HG02840 (cell line): ENCODE measurements at regions not wholly inside any gene's neighbourhood (a gene's known extent, or its start where the extent isn't known, plus 50 kb on each side); places are given as distances from the start of the nearest gene placed in this dataset.

Experiments
- ATAC-seq: cut with Tn5 transposase; IDR thresholded peaks from one replicate; pipeline ENCODE4 v1.9.1; 2021; ENCODE audit warnings: mild to moderate bottlenecking, moderate library complexity, moderate number of reproducible peaks; ENCODE audit not compliant: unreplicated experiment, low FRiP score

DNA sequence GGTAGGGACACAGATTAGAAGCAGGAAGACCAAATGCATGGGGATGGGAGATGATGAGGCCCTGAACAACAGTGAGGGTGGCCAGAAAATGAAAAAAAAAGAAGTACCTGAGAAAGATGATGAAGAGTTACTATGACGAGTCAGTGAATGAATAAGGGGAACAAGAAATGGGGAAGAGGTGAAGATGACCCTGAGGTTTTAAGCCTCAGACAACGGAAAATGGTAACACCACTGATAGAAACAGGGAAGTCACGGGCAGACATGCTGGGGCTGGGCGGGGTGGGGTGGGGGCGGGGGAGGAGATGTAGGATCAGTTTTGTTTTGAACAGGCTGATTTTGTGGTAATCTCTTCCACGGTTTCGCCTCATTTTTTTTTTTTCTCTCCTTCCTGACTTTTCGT lies 205.1 kb upstream of the CADM1 start:
- ATAC-seq: no peak

DNA sequence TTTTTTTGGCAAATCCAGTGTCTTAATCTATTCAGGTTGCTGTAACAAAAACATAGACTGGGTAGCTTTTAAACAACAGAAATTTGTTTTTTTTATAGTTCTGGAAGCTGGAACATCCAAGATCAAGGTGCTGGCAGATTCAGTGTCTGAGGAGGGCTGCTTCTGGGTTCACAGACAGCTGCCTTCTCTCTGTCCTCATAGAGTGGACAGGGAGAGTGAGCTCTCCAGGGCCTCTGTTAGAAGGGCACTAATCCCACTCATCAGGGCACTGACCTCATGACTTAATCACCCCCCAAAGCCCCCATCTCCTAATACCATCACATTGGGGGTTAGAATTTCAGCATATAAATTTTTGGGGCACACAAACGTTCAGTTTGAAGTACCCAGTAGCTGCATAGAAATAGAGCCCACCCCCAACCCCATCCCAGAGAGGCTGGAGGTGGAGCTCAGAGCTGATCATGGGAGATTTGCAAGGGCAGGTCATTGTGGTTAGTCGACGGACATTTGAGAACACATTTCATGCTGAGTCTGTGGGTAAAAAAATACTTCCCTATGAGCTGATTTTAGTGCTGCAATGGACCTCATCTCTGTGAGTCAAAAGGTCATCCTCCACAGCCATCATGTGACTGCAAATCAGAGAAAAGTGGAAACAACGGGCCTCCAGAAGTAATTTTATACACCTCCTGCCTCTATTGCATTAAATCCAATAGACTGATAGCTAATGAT lies 203.1 kb upstream of the CADM1 start:
- ATAC-seq: no peak

DNA sequence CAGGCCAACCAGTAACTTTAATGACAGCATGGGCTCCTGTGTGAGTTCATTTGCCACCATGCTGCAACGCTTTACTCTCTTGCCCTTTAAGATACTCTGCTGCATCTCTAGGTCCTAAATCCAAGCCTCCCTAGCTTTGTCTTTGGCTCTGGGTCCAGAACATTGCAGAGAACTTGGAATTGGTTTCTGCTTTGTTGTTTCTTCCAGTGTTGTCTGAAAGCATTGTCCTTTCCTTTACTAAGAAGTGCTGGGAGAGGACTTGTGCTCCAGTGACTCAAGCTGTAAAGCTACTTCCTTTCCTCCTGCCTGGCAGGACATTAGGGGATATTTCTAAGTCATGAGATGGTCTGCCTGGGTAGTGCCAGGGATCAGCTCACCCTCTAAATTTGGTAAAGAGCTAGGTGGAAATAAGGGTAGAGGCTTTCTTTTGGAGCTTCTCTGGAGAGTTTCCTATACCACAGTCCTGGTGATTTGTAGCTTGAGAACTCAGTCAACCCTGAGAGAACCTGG lies 202.5 kb upstream of the CADM1 start:
- no peak for ATAC-seq

DNA sequence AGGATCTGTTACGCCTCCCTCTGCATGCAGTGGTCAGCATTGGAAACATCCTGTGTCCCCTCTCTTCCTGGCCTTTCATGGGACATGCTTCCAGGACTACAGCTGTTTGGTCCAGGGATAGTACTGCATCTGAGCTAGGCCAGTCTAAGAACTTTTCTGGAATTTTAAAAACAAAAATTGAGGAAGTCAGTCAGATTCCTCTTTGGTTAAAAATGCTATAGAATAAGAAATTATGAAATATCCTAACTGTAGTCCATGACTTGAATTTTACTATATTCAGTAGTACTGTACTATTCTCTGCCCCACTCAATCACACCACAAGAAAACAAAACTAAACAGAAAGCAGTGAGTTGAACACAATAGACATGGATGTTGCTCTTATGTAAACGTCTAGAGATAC lies 201.0 kb upstream of the CADM1 start:
- no peak for ATAC-seq

DNA sequence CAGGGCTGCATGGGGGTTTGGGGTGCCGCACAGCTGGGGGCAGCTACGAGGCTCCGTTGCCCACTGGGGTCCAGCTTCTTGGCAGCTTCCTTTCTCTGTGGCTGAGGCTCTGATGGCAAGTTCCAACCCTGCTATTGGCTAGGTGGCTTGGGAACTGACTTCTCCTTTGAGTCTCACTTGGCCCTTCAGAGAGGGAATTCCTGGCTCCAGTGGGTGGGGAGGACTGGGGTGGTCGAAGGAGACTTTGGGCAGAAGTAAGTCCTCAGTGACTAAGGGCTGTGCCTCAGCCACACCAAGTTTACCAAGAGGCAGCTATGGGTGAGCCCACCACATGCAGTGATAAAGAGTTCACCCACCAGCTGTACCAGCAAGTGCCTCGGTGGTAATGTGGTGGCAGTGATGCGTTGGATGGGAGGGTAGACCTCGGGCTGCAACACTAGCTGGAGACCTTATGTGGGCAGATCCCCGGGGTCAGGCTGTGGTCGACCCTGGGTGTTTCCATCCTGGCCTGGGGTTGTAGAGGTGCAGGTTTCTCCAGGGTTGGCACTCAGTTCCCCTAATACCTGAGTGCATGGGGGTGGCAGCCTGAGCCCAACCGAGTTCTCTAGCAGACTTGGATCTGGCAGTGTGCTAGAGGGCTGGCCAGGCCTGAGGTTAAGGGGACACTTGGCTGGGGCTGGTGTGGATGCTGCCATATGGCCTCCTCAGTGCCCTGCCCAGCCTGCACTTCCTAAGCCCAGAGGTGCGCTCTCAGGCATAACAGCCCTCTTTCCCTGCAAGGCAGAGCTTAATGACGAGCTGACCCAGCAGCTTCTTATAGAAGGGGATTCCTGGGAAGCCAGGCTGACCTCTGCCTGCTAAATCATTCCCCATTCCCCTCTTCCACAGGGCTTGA lies 197.0 kb upstream of the CADM1 start:
- no peak for ATAC-seq

DNA sequence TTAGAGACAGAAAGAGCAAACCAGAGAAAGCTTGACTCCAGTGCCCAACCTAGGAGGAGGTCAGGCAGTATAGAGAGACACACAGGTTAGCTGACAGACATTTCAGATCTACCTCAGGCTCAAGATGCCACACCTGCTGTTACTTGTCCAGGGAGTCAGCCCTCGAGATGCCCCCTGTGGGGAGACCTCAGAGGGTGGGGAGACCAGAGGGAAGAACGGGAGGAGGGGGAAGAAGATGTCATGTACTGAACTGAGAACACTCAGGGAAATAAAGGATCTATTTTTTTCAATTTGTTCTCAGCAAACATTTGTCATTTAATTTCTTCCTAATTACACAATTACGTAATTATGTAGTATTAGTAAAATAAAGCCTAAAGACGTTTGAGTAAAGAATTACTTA lies 196.3 kb upstream of the CADM1 start:
- no peak for ATAC-seq

DNA sequence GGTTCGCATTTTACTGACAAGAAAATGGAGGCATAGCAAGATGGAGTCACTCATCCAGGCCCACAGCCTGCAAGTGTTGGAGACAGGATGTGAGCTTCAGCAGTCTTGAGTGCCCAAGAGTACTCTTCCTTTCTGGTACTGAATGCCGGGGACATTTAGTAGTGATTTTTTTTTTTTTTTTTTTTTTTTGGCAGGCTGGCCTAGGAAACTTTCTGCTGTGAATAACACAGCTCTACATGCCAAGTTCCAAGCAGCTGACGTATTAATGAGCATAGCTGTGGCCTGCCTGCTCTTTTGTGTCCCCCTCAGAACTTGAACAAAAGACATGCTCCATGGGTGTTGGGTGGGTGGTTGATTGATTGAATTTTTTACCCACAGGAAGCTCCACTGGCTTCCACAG lies 195.5 kb upstream of the CADM1 start:
- ATAC-seq: no peak

DNA sequence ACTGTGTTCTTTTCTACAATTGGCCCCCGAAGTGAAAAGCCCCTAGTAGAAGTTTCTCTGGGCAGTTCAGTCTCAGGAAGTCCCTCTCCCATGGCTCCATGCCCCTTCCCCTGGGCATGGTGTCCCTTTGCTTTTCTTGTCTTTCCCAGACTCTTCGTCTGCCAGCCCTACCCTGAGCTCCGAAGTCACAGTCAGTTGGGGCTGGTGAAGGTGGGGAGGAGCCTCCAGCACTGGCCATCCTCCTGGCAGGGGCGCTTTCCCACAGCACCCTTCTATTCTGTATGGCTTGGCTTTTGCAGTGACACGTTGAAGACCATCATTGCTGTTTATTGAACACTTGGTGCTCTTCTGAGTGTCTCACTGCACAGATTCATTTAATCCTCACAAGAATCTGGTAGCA lies 195.1 kb upstream of the CADM1 start:
- no peak for ATAC-seq

DNA sequence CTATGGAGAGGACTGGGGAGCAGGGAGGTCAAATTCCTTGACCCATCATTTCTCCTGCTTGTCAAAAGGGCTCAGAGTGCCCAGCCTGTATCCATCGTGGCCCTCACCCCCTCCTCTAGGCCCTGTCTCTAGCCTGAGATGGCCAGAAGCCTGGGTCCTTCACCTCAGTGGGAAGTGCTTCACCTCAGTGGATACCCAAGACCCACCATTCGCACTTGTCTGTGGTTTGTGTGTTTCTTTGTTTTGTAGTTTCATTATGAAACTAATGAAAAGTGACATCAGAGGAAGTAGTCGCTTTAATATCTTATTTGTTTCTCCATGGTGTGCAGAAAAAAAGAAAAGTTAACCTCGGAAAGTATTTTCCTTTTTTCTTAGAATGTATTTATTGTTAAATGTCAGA lies 194.0 kb upstream of the CADM1 start:
- no peak for ATAC-seq

DNA sequence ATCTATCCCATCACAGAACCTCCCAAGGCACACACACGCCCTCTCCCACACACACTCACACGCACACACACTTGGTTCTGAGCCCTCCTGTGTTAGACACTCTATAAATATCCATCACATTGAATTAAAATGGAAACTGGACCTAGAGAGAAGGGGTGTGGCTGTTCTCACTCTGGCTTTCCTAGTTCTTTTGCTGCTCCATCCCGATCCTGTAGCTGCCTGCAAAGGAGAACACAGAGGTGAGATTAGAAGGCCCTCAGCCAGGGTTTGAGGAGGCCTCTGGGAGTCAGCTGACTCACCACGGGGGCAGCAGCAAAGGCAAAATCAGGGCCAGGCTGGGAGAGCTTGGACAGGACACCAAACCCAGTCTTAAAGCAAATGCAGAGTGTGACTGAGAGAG lies 192.3 kb upstream of the CADM1 start:
- no peak for ATAC-seq

DNA sequence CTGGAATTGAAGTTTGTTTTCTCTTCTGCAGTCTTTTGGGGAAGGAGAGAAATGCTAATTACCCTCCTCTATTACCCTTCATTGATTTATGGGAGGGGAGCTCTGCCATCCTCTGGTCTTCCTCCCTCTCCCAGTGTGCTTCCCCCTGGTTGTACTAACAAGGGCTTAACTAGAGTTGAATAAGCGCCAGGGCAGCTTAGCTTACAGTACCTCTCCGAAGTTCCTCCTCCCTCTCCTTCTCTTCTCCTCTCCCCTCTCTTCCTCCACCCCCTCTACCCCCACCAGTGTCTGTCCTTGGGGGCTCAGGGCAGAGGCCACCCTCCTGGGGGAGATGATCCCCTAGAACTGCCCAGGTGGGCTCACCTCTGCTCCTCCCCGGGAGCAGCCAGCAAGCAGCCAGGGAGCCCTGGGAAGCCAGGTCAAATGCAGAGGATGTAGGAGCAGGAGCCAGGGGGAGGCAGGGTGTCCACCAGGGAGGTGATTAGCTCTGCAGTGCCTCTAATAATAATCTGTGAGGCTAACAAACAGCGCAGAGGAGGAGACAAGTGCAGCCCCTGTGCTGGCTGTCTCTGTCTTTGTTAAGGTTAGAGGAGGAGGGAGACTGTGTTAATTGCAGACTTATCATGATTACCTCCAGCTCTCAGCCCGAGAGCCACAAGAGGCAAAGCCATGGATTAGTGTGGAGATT lies 191.6 kb upstream of the CADM1 start:
- ATAC-seq: no peak

DNA sequence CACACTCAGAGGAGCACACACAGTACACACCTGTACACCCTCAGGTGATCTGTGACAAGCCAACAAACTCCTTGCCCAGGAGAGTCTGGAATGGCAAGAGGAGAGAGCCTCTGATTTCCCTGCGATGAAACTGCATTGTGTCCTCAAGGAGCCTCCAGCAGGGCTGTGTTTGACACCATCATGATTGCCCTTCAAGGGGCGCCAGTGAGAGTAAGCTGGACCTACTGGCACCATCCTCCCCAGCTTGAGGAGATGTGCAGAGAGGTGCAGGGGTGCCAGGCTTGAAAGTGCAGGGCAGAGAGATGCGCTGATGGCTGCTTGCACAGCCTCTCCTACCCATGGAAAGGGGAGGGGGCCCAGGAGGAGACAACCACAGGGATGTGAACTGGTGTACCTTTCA lies 188.8 kb upstream of the CADM1 start:
- ATAC-seq: no peak

DNA sequence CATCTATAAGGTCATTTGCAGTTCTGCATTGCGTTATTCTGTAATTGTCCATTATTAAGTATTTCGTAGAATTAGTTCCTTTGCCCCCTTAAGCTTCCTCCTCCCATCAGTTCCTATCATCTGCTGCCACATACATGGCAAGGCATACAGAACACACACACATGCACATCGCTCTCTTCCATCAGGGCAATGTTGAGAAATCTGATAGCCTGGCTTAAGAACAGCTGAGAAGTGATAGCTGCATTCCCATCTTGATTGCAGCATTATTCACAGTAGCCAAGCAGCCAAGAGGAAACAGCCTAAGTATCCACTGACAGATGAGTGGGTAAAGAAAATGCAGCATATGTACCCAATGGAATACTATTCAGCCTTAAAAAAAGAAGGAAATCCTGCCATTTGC lies 186.8 kb upstream of the CADM1 start:
- ATAC-seq: no peak

DNA sequence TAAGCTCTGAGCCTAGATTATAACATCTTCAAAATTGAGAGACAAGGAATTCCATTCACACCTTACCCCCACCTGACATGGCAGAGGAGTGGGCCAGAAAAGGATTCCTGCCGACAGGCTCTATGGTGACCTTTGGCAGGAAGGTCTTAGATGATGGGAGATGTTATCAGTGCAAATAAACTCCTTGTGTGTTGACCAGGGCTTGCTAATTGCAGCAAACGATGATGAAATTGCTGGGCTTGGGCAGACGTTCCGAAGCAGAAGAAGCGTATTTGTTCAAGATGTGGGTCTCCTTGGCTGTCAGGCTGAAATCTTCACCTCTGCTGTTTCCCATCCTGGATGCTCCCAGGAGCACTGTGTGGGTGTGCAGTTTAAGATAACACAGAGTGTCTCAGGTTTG lies 183.7 kb upstream of the CADM1 start:
- ATAC-seq: no peak

DNA sequence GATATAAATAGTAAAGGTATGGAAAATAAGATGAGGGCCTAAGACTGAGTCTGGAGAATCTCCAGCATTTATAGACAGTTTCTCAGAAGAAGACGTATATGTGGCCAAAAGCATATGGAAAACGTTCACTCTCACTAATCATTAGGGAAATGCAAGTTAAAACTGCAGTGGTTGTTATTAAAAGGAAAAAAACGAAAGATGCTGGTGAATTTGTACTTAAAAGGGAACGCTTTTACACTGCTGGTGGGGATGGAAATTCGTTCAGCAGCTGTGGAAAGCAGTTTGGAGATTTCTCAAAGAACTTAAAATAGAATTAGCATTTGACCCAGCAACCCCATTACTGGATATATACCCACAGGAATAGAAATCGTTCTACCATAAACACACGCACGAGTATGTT lies 180.5 kb upstream of the CADM1 start:
- no peak for ATAC-seq

DNA sequence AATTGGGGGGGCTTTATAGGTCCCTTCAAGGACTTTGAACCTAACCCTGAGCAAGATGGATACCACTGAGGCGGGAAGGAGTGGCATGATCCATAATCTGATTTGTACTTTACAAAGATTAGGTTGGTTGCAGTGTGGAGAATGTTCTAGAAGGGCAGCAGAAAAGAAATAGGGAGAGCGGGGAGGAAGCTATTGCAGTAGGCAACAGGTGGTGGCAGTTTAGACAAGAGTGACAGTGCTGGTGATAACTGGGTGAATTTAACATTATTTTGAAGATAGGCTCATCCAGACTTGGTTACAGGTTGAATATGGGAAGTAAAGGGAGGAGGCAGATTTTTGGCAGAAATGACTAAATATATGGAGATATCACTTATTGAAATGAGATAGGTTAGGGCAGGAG lies 179.9 kb upstream of the CADM1 start:
- ATAC-seq: no peak

DNA sequence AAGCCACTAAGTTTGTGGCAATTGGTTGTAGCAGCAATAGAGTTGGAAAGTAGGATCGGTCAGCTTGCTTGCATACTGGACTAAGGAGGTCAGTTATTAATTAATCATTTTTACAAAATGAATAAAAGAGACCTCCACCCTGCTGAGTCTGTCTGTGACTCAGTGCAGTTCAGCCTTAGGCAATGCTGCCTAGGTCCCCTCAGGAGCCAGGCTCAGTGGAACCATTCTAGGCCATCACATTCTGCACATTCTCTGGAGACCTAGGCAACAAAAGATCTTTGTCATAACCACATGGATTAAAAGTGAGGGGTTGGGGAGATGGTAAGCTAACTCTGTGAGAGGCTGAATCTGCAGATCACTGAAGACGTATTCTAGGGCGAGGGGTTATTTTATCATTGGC lies 178.7 kb upstream of the CADM1 start:
- no peak for ATAC-seq

DNA sequence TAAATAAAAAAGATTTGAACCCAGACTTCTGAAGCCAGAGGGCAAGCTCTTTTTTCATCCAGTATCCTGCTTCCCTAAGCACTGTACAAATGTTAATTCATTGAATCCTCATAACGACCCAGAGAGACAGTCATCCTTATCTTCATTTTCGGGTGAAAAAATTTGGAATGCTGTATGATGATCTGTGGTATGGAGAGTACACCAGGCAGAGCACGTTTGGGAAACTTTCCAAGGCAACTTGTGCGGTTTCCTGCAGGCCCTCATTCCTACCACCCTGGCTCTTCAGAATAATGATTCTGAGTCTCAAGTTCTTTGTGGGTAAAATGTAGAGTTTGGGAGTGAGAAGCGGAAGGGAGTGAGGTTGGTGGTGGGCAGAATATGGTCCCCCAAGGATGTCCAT lies 177.9 kb upstream of the CADM1 start:
- no peak for ATAC-seq

DNA sequence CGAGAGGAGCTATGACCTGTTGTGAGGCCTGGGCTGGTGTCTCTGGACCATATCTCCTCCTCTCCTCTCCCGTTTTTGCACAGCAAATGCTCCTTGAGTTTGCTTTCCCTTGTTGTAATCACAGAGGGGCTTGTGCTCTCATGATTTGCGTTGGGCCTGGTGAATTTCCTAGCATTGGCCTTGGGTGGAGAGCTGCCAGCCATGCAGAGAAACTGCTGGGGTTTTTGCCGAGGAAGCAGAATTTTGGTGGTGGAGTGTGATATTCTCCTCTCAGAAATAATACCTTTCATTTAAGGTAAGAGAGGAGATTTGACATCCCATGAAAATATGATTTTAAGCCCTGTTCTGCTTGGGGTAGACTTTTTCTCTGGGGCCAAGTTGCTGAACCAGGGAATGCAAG lies 175.7 kb upstream of the CADM1 start:
- ATAC-seq: no peak

DNA sequence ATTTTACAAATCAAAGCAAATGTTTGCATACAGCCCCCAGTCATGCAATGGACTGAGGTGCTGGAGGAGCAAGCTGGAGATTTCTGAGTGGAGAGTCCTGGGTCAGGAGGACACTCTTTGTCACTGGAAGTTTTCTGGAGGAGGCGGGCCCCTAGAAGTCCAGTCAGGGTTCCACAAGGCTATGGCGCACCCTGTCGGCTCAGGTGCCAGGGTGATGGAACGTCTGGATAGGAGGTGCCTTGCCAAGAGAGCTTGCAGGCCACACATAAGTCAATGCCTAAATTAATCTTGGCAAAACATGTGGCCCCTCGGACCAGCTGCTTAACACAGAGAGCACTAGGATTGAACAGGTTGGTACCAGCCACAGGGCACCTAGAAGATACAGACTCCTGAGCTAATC lies 174.7 kb upstream of the CADM1 start:
- ATAC-seq: no peak

DNA sequence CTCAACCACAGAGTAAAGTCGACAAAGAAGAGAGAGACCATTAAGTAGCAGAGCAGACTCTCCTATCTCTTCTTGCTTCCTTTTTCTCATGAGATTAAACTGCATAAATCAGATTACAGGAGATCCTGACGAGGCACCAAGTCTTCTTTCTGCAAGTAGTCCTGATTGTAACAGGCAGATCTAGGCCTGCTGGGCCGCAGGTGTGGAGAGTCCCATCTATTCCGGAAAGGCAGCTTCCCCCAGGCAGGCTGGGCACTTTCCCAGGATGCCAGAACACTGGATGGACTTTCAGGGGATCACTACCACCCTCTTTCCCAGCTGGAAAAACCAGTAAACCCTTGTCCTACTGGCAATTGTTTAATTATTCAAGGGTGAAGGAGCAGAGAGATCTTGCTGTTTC lies 173.0 kb upstream of the CADM1 start:
- ATAC-seq: no peak
